ENCODE measurements at regions not wholly inside any gene's neighbourhood (a gene's known extent, or its start where the extent isn't known, plus 50 kb on each side); places are given as distances from the start of the nearest gene placed in this dataset.

- Histone ChIP-seq H3K9ac (ENCODE audit: low read depth, low read length) (no peak overlapping the region), H3K79me1 (ENCODE audit: low read depth in 1 of 2, low read length in 2 of 2) (no peaks in the 10 kb centered on the region), H4K8ac (ENCODE audit: low read depth in 2 of 2, low read length in 2 of 2) (no peak overlapping the region), H3K56ac (ENCODE audit: extremely low read depth, insufficient read depth, low read length) (no peak overlapping the region), H2AK5ac (ENCODE audit: low read depth, low read length) (no peak overlapping the region), H3K4me3 (ENCODE audit: insufficient read depth, low read depth, low read length) (no peak overlapping the region), H2BK5ac (ENCODE audit: low read depth, low read length, poor library complexity, severe bottlenecking) (no peak overlapping the region), H2BK120ac (ENCODE audit: low read depth, low read length) (no peak overlapping the region), H3K18ac (ENCODE audit: low read depth, low read length) (no peak overlapping the region), H4K5ac (ENCODE audit: low read depth, low read length) (no peak overlapping the region), H3K27me3 (ENCODE audit: control insufficient read depth, insufficient read depth, low read length) (peaks cover 2% of the 10 kb centered on the region), H3K23ac (ENCODE audit: low read depth, low read length) (no peak overlapping the region), H2BK20ac (ENCODE audit: low read depth, low read length) (no peak overlapping the region), H3K9me3 (ENCODE audit: control insufficient read depth, insufficient read depth, low read length) (no peaks in the 10 kb centered on the region), H2AK9ac (replicated peaks; ENCODE audit: low read depth, low read length, poor library complexity) (no peak overlapping the region), H4K91ac (ENCODE audit: insufficient read depth, low read depth, low read length) (no peak overlapping the region), H3K4ac (ENCODE audit: low read depth, low read length) (no peak overlapping the region), H3K36me3 (ENCODE audit: control insufficient read depth, insufficient read depth, low read length) (no peaks in the 10 kb centered on the region), H2AFZ (replicated peaks; ENCODE audit: low read length, poor library complexity) (no peak overlapping the region), H3K4me2 (ENCODE audit: low read depth, low read length) (no peak overlapping the region), H3K9me1 (ENCODE audit: insufficient read depth, low read length) (no peaks in the 10 kb centered on the region), H4K20me1 (ENCODE audit: insufficient read depth, low read length) (no peaks in the 10 kb centered on the region), H3K4me1 (ENCODE audit: control insufficient read depth, insufficient read depth, low read length) (no peaks in the 10 kb centered on the region), H3K27ac (ENCODE audit: insufficient read depth, low read length) (no peak overlapping the region), H3K14ac (replicated peaks; ENCODE audit: low read depth, low read length) (no peak overlapping the region), H2BK15ac (ENCODE audit: low read depth, low read length) (no peak overlapping the region)
- TF ChIP-seq, protein P1, sequence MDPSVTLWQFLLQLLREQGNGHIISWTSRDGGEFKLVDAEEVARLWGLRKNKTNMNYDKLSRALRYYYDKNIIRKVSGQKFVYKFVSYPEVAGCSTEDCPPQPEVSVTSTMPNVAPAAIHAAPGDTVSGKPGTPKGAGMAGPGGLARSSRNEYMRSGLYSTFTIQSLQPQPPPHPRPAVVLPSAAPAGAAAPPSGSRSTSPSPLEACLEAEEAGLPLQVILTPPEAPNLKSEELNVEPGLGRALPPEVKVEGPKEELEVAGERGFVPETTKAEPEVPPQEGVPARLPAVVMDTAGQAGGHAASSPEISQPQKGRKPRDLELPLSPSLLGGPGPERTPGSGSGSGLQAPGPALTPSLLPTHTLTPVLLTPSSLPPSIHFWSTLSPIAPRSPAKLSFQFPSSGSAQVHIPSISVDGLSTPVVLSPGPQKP (IDR thresholded peaks at IDR 0.05; ENCODE audit: borderline replicate concordance, low read depth, low read length), result no peak
- TF ChIP-seq CEBPB (IDR thresholded peaks at IDR 0.05; ENCODE audit: low read depth, low read length), result no peak
- TF ChIP-seq USF2 (IDR thresholded peaks at IDR 0.05; ENCODE audit: low read depth, low read length), result no peak
- TF ChIP-seq MAFK (IDR thresholded peaks at IDR 0.05; ENCODE audit: low read depth, low read length), result no peak
- TF ChIP-seq, protein P2, sequence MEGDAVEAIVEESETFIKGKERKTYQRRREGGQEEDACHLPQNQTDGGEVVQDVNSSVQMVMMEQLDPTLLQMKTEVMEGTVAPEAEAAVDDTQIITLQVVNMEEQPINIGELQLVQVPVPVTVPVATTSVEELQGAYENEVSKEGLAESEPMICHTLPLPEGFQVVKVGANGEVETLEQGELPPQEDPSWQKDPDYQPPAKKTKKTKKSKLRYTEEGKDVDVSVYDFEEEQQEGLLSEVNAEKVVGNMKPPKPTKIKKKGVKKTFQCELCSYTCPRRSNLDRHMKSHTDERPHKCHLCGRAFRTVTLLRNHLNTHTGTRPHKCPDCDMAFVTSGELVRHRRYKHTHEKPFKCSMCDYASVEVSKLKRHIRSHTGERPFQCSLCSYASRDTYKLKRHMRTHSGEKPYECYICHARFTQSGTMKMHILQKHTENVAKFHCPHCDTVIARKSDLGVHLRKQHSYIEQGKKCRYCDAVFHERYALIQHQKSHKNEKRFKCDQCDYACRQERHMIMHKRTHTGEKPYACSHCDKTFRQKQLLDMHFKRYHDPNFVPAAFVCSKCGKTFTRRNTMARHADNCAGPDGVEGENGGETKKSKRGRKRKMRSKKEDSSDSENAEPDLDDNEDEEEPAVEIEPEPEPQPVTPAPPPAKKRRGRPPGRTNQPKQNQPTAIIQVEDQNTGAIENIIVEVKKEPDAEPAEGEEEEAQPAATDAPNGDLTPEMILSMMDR (conservative IDR thresholded peaks at IDR 0.05; ENCODE audit: low read depth, low read length), result no peak
- no peak for TF ChIP-seq RAD21 (IDR thresholded peaks at IDR 0.05; ENCODE audit: low read length)
- no peak for TF ChIP-seq SMC3 (IDR thresholded peaks at IDR 0.05; ENCODE audit: low read depth, low read length)
- TF ChIP-seq MAZ (IDR thresholded peaks at IDR 0.05; ENCODE audit: borderline replicate concordance, low read depth, low read length), result no peak
- ATAC-seq (ENCODE audit: low read depth) (no peak), DNase-seq (no peak)
- no TSS peak for BruUV-seq (replicated peaks)
- ChIA-PET POLR2A (ENCODE audit: unreplicated experiment) (no interaction called here), CTCF (no interaction called here)
- in situ Hi-C loops (cut with MboI; ENCODE audit: low sequenced_read_pairs) (no loop called here), dilution Hi-C loops (cut with HindIII; ENCODE audit: low sequenced_read_pairs, unreplicated experiment) (no loop called here), intact Hi-C loops (cut with micrococcal nuclease) (no loop called here)
- WGBS, 2 experiments (ENCODE audit: extremely low coverage in 2 of 2, insufficient read length in 1 of 2), result no CpG with 5 or more reads among the region's 7 CpGs
These were observed 487.3 kb upstream of the SPRED2 start for GRCh38 chr2:65919550-65920188.

Data from IMR-90 (cell line).